HFF-Myc (cell line): ENCODE measurements at regions not wholly inside any gene's neighbourhood (a gene's known extent, or its start where the extent isn't known, plus 50 kb on each side); places are given as distances from the start of the nearest gene placed in this dataset.

Source experiments
- DNase-seq: peaks from one replicate; pipeline ENCODE4 v3.0.0-alpha.2; 2011; ENCODE audit warnings: low read depth; ENCODE audit errors: extremely low read depth
- H3K4me3 ChIP-seq: replicated peaks from 2 replicates; pipeline ENCODE4 v1.5.1; 2011; ENCODE audit warnings: low read depth, mild to moderate bottlenecking, control low read depth, low read length
- CTCF ChIP-seq: IDR thresholded peaks from 2 replicates; pipeline ENCODE4 v1.5.1; 2012; ENCODE audit warnings: mild to moderate bottlenecking, low read depth, low read length, control low read depth; ENCODE audit errors: missing control alignments

GRCh38 chr3:72177075-72178050 is 392.4 kb upstream of the PROK2 start:
- H3K4me3 ChIP-seq: no peak overlapping the region
- no peak for DNase-seq
- no peak for TF ChIP-seq CTCF

GRCh38 chr3:72176537-72177041 is 391.6 kb upstream of the PROK2 start:
- no peak overlapping the region for H3K4me3 ChIP-seq
- DNase-seq: no peak
- TF ChIP-seq CTCF: no peak

- TF ChIP-seq CTCF: no peak
- DNase-seq: no peak
- no peak overlapping the region for H3K4me3 ChIP-seq
These were observed 390.4 kb upstream of the PROK2 start for GRCh38 chr3:72175296-72175858.

GRCh38 chr3:72174890-72175289 is 389.9 kb upstream of the PROK2 start:
- DNase-seq: no peak
- H3K4me3 ChIP-seq: no peak overlapping the region
- no peak for TF ChIP-seq CTCF

GRCh38 chr3:72174040-72174439 is 389.1 kb upstream of the PROK2 start:
- DNase-seq: no peak
- H3K4me3 ChIP-seq: no peak overlapping the region
- no peak for TF ChIP-seq CTCF

GRCh38 chr3:72171946-72172345 is 387.0 kb upstream of the PROK2 start:
- no peak for TF ChIP-seq CTCF
- no peak for DNase-seq
- H3K4me3 ChIP-seq: no peak overlapping the region
